HG03064 (cell line): ENCODE measurements at regions not wholly inside any gene's neighbourhood (a gene's known extent, or its start where the extent isn't known, plus 50 kb on each side); places are given as distances from the start of the nearest gene placed in this dataset.

ENCODE experiments used
- ATAC-seq: cut with Tn5 transposase; IDR thresholded peaks from one replicate; pipeline ENCODE4 v1.9.1; 2021; ENCODE audit warnings: low read depth; ENCODE audit not compliant: unreplicated experiment

DNA sequence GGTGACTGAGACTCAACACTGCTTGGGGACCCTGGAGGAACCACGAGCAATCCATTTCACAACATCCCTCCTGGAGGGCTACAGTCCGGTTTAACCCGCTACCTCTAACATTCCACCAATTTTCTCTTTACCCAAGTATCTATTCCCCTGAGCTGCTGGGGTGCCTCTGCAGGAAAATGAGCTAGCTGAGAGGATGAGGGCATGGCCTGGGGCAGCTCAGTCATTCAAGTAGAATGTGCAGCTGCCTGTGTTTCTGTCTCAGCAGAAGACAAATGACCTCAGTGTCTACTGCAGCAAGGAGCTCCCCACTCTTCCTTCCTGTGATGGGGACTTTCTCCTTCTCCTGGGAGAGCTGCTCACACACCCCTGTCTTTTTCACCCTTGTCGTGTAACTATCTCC, 120.8 kb downstream of the ZNF518B start:
- ATAC-seq, result no peak

DNA sequence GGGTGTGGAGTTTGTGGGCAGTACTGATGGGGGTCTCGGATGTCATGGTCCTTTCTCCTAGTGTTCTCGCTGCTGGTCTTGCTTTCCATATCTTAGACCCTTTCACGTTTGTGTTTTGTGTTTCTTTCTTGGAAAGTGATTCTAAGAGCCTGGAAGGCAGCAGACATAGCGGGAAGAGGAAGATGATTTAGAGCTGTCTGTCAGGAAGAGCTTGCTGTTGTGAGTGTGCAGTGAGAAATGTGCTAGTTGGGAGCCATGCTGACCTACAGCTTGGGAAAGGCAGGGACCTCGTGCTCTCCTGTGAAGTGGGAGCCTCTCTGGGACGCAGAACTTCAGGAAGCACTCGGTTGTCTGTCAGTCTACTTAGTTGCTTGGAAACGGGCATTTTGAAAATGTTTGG, 122.2 kb downstream of the ZNF518B start:
- ATAC-seq, result no peak

DNA sequence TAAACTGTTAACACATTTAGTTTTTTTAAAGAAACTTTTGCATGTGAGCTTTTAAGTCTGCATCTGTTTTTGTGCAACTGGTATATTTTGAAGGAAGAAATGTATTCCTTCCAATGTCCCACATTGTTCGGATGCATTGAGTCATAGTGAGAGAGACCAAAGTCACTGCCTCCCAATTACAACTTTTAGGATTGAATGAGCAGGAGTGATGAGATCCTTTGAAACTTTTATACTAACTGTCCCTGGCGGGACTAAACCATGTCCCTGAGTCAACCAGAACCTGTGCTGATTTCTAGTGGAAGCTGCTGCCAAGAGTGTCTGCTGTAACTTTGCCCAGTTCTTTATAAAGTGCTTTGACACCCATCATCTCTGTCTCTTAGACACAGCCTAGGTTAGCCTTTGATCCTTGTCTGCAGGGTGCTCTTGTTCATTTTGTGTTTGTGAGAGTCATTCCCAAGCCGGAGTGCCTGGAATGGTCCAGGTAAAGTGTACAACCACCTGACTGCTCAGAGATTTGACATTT, 122.7 kb downstream of the ZNF518B start:
- no peak for ATAC-seq

DNA sequence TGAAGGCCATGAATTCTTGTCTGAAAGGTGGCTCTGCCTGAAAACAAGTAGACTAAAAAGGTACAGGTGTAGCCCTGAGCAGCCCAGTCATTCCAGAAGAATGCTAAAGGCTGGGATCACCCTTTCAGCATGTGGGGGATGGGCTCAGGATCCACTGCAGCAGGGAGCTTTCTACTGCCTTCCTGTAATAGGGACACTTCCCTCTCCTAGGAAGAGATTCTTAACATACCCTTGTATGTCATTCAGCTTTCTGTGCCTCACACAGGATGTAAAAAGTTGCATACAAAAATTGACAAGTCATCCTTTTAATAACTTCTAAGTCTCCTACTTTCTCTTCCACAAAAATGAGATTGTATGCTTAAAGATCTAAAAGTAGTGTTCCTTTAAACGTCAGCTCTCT, 123.3 kb downstream of the ZNF518B start:
- ATAC-seq, result no peak

DNA sequence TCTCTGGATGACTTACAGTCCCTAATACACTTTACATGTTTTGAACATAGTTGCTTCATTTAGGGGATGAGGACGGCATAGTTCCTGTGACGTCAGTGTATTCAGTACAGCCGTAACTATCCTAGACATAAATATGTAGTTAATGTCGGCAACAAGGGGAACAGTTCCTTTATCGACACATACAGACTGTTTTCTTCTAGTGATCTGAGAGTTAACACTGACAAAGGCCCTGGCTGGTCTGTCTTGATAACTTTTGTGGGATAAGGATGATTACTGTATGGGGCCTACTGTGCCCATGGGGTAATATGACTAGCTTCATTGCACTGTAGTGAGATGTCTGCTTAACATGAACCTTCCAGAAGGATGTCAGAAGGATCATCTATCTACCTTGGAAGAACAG, 131.2 kb downstream of the ZNF518B start:
- ATAC-seq, result no peak

DNA sequence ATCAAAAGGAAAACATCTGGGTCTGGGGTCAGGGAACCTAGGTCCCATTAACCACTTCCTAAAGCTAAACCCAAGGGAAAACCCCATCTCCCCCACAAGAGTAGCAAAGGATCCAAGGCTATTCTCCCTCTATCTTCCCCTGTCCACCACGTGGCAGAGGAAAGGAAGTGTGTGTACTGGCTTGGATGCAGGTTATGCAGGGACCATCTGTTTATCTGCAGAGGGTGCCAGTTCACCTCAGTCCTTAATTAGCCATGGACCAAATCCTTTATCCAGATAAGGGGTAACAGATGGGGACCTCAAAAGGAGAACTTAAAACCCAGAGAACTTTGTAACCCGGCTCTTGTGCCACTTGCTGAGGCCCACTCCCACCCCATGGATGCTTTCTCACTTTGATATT, 135.3 kb downstream of the ZNF518B start:
- ATAC-seq, result no peak

DNA sequence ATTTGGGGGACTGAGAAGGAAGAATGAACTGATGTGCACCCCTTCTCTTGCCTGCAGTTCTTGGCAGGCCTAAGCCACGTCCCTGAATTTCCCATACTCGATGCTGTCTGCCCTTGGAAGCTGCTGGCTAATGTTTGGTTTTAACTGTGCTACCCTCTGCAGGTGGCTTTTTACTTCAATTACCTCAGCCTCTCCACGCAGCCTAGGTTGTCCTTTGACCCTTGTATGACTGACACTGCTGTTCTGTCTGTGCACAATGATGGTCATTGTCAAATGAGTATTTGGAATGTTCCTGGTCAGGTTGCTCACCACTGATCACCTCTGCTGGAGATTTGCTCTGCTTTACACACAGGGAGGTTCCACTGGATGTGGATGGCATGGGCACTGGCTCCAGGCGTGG, 137.1 kb downstream of the ZNF518B start:
- no peak for ATAC-seq

DNA sequence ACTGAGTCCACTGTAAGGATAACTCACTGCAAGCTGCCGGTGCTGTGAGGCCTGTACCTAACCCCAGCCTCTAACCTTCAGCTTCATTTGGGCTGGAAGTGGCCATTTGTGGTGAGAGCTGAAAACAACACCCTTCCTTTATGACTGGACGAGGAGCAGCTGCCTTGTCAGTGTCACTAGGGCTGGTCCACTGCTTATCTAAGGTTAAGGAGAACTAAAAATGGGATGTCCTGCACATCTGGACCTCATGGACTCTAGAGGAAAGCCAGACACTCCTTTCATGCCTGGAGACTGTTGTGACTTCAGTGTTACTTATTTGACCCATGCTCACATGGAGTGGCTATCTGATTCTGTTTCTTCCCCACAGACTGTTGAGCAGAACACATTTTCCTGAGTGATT, 139.9 kb downstream of the ZNF518B start:
- no peak for ATAC-seq

DNA sequence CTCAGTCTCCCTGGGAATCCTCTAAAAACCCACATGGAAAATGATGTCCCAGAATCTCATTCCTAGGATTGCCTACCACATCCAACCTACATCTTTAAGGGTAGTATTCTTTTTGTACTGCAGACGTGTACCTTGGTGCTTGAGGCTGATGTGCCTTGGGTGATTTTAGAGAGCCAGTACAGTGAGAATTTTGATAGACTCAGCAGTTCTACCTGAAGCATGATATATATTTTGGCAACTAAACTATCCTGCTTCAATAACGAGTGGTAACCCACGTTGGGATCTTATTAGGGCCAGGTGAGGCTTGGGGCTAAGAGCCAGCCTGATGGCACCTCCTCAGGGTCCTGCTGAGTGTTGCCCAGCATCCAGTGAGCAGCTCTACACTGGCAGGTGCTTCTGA, 140.4 kb downstream of the ZNF518B start:
- ATAC-seq, result no peak

DNA sequence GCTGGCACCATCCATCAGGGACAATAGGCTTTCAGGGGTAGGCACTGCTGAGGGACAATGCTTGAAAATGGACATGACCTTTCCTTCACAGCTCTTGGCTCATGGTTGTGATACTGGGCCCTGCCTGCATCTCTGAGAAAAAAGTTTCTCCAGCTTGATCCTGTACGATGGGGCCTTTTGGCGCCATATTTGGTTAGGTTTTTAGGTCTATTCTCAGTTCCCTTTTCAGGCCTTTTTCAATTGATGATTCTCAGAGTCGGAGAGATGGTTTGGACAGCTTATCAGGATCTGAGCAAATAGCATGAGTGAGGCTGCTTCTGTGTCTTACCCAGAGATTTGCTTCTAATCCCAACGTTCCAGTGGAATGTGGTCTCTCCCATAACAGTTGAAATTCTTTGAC, 141.6 kb downstream of the ZNF518B start:
- no peak for ATAC-seq

DNA sequence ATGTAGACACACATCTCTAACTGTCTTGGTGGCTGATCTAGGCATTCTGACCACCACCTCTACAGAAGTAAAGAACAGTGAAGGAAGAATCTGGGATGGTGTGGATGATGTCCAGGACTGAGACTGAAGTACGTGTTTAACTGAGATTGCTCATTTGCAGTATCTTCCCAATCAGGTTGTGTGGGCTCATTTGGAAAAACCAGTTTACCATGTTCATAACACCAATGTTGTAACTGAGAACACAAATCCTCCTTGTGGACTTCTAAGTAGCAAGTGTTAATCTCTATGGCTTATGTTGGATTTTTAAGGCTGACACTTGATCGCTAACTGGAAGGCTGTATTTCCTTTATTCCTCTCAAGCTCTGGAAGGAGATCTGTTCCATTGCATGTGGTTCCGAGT, 144.7 kb downstream of the ZNF518B start:
- no peak for ATAC-seq

DNA sequence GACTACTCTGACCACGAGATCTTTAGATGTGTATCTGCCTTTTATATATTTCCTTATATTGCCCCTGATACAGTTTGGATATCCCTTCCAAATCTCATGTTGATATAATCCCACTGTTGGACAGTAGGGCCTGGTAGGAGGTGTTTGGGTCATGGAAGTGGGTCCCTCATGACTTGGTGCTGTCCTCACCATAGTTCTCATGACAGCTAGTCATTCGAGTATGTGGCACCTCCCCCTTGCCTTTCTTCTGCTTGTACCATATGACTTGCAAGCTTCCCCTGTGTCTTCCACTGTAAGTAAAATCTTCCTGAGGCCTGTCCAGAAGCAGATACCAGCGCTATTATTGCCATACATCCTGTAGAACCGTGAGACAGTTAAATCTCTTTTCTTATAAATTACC, 145.3 kb downstream of the ZNF518B start:
- ATAC-seq, result no peak

DNA sequence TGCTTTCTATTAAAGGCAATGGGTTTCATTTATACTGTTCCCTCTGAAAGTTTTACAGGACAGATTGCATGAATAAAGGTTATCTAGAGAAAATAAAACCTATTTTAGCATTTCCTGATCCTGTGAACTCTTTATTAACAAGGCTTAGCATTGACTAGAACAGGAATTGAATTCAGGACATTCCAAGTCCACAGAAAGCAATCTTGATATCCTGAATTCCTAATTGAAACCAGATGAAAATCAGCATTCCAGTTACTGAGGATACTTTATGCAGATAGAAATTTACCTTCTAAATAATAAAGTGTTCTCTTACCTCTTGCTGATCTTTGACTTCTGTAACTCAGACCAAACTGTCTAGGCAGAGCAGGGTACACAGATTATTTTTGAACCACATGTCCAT, 151.4 kb downstream of the ZNF518B start:
- ATAC-seq, result no peak

DNA sequence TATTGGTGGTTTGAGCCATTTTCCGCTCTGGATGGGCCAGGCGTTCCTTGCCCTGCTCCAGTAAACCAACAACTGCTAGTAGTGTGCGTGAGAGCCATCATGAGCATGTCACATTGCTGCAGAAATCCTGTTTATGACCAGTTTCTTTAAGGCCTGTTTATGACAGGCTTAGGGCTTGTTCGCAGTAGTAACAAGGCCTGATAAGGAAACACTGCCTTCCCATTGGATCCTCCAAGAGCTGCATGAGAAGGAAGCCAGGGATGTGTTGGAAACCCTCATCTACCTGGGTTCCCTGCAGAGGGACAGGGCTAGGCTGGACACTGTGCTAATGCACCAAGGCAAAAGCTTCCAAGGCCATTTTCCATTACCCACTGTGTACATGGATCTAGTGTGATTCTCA, 153.9 kb downstream of the ZNF518B start:
- no peak for ATAC-seq

DNA sequence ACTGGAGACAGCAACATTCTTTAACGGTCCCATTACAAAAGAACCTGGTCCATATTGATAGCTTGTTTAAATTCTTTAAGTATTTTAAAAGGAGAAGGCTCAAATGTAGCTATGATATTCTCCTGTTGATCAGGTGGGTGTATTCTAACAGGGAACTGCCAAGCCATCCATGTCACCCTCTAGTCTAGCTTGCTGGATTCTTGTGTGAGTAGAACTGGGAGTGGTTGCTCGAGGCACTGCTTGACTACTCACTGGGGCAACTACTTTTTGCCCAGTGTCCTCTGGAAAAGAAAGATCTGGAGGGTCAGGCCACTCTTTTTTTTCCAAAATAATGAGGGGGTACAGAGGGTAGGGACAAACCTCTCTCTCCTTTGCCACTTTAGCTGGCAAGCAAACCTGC, 155.1 kb downstream of the ZNF518B start:
- ATAC-seq, result no peak

DNA sequence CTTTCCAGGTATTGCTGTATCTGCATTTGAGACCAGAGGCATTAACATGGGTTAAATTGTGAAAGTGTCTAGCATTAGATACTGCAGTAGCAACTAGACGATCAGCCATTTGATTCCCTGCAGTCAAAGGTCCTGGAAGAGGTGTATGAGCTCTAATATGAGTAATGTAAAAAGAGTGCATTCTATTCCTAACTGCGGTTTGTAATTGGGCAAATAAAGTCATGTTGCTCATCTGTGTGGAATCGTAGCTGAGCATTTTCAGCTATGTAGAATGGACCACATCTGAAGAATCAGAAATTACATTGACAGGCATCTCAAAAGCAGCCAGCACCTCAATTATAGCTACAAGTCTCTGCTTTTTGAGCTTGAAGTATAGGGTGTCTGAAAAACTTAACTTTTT, 157.6 kb downstream of the ZNF518B start:
- ATAC-seq, result no peak

DNA sequence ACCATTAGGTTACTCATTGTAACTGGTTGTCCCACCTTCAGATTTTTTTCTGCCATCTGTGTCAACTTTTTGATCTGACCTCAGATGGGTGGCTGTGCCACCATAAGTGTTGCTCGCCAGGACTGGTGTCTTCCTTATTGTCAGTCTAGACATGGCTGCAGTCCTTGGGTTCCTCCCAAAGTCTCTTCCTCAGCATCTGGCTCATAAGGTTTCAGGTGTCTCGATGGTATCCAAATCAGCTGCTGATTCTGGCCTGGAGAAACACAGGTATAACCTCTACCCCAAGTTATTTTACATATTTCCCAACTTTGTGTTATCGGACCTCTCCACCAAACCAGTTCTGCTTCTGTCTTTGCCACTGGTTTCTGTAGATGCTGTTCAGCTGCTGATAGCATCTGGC, 158.5 kb downstream of the ZNF518B start:
- ATAC-seq, result no peak

DNA sequence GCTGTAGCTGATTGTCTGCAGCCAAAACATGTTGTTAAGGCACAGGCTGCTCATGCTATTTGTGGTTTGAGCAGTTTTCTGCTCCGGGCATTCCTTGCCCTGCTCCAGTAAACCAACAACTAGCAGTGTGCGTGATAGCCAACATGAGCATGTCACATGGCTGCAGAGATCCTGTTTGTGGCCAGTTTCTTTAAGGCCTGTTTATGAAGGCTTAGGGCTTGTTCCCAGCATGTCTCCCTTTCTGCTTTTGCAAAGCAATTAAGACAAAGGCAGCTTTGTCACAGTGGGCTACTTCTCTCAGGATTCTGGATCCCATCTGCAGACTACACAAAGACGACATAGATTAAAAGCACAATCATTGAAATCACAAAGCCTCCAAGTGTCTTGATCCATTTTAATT, 160.5 kb downstream of the ZNF518B start:
- no peak for ATAC-seq

DNA sequence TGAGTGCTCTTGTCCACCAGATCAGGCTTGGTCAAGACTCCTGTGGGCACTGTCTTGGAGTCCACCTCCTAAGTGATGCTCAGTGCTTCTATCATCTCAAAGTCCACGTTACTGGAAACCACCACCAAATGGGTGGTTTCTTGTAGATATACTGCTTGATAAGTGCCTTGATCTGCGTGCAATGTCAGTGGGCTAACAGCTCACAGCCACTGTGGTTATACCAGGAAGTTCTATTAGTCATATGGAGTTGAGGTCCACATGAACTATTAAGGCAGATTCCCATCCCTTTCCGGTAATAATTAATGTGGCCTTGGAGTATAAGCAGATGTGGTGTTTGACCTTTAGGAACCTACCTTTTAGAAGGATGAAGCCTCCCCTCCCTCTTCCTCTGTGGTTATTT, 161.9 kb downstream of the ZNF518B start:
- no peak for ATAC-seq

DNA sequence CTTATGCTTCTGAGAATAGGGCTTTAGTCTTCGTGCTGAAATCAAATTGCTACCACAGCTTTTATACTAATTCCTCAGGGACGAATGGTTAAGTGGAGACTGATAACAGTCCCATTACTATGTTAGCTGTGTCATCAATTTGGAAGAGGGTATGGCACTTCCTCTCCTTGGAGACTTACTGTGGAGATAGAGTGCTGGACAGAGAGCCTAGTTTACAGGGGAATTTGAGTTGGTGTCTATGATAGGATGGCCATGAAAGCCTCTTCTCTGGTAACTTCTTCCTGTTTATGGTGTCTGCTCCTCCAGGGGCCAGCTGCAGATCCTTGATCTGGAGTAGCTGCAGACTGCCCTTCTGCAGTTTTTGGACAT, 167.7 kb downstream of the ZNF518B start:
- no peak for ATAC-seq

DNA sequence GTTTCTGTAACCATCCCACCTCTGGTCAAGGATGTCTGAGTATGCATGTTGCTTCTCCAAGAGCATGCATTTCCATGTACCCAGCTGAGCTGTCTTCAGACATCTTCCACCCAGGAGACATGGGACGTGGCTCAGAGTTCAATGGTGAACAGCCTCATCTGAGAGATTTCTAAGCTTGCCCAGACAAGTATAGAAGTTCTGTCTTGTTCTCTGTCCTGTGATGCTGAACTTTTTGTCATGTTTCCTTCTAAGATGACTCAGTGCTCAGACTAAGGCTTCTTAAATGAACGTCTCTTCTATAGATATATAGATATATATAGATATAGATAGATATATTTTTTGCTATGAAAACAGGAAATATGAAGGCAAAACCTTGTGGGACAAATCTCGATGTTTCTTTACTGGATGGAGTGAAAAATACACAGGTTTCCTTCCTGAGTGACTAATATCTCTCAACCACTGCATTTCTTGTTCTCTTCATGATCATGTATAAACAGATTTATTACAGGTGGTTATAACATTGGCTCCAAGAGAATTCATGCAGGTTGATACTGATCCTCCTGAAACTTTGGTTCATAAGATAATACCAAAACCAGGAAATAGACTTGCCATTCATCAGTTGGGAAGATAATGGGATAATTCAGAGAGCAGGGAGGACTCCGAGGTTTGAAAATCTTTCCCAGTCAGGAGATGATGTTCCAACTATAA, 168.2 kb downstream of the ZNF518B start:
- ATAC-seq, result no peak

DNA sequence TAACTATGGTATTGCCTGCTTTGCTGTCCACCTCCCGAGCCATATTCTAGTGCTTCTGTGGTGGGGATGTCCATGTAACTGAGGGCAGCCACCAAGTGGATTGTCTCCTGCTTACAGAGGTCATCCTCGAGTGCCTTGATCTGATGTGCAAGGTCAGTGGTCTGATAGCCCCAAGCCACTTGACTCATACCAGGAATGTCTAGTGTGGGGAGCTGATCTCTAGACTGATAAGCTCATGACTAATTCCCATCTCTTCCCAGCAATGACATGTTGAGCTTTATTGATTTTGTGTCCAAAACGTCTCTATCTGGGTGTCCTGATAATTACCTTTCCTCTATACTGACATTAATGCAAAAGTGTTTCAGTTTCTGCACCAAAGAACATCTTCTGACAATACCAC, 168.4 kb upstream of the WDR1 start:
- no peak for ATAC-seq

DNA sequence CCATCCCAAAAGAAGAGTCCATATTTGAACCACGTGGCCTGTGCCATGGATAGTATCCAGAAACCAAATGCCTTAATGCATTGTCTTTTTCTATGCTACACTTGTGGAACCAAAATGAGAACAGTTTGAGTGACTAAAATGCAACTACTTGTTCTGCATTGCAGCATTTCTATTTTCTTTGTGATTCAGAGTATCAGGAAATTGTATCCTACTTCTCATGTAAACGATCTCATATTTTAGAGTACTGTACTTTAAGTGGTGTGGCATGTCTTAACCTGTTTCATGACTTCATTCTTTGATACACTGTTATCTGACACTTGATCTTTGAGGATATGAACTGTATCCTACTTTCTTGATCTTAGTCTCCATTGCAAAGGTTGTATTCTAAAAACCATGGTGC, 167.2 kb upstream of the WDR1 start:
- no peak for ATAC-seq
